Type B pancreatic cell (in vitro differentiated cells): ENCODE measurements at regions not wholly inside any gene's neighbourhood (a gene's known extent, or its start where the extent isn't known, plus 50 kb on each side); places are given as distances from the start of the nearest gene placed in this dataset.

Source experiments
- DNase-seq: peaks from one replicate; pipeline ENCODE4 v3.0.0; 2021; ENCODE audit warnings: mixed read lengths; ENCODE audit not compliant: unreplicated experiment; ENCODE audit errors: extremely low spot score
- H3K27ac Mint-ChIP-seq: 2 replicates; pipeline ENCODE4 v1.8.0; 2021; ENCODE audit warnings: mild to moderate bottlenecking, mixed read lengths
- H3K27me3 Mint-ChIP-seq: 2 replicates; pipeline ENCODE4 v1.8.0; 2021; ENCODE audit warnings: mixed read lengths
- H3K36me3 Mint-ChIP-seq: 2 replicates; pipeline ENCODE4 v1.8.0; 2021; ENCODE audit warnings: mixed read lengths
- H3K4me1 Mint-ChIP-seq: one replicate; pipeline ENCODE4 v1.8.0; 2021; ENCODE audit warnings: mixed read lengths; ENCODE audit not compliant: unreplicated experiment
- H3K4me3 Mint-ChIP-seq: 2 replicates; pipeline ENCODE4 v1.8.0; 2021; ENCODE audit warnings: mild to moderate bottlenecking, mixed read lengths
- H3K9me3 Mint-ChIP-seq: 2 replicates; pipeline ENCODE4 v1.8.0; 2021; ENCODE audit warnings: mixed read lengths
- TF ChIP-seq, protein P1 (sequence below): fragments of 200-600 bp; sonication (generic); conservative IDR thresholded peaks from 2 replicates; pipeline ENCODE4 v1.5.0; 2021; ENCODE audit warnings: antibody characterized with exemption, mild to moderate bottlenecking

DNA sequence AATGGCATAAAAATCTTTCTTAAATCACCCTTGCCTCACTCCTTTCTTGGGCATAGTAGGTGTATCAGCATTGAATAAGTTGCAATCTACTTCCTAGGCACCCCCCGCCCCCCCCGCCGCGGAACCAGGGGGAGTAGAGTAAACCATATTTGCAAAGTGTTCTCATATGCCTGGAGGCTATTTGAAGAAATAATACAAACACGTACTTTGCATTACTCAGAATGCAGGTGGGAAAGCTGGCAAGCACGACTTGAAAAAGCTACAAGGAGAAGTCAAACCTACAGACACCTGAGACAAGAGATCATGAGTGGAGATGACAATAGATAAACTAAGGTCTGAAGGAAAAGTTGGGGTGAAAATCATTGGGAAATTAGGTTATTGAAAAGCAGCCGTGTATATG lies 65.6 kb downstream of the POM121L12 start:
- Mint-ChIP-seq H3K36me3 (no peaks in the 10 kb centered on the region), H3K27ac (no peak overlapping the region), H3K4me3 (no peak overlapping the region), H3K27me3 (no peaks in the 10 kb centered on the region), H3K4me1 (no peaks in the 10 kb centered on the region), H3K9me3 (no peaks in the 10 kb centered on the region)
- TF ChIP-seq, protein P1, sequence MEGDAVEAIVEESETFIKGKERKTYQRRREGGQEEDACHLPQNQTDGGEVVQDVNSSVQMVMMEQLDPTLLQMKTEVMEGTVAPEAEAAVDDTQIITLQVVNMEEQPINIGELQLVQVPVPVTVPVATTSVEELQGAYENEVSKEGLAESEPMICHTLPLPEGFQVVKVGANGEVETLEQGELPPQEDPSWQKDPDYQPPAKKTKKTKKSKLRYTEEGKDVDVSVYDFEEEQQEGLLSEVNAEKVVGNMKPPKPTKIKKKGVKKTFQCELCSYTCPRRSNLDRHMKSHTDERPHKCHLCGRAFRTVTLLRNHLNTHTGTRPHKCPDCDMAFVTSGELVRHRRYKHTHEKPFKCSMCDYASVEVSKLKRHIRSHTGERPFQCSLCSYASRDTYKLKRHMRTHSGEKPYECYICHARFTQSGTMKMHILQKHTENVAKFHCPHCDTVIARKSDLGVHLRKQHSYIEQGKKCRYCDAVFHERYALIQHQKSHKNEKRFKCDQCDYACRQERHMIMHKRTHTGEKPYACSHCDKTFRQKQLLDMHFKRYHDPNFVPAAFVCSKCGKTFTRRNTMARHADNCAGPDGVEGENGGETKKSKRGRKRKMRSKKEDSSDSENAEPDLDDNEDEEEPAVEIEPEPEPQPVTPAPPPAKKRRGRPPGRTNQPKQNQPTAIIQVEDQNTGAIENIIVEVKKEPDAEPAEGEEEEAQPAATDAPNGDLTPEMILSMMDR, result no peak
- no peak for DNase-seq

GRCh38 chr7:53110425-53110824 lies 75.0 kb downstream of the POM121L12 start:
- Mint-ChIP-seq H3K27ac (no peak overlapping the region), H3K36me3 (no peaks in the 10 kb centered on the region), H3K4me1 (no peaks in the 10 kb centered on the region), H3K27me3 (no peaks in the 10 kb centered on the region), H3K9me3 (no peaks in the 10 kb centered on the region), H3K4me3 (no peak overlapping the region)
- TF ChIP-seq, protein P1, result no peak
- DNase-seq, result no peak

- no peak overlapping the region for H3K4me3 Mint-ChIP-seq
- H3K27ac Mint-ChIP-seq, result no peak overlapping the region
- H3K9me3 Mint-ChIP-seq, result no peaks in the 10 kb centered on the region
- DNase-seq, result no peak
- no peaks in the 10 kb centered on the region for H3K36me3 Mint-ChIP-seq
- no peaks in the 10 kb centered on the region for H3K27me3 Mint-ChIP-seq
- TF ChIP-seq, protein P1, result no peak
- no peaks in the 10 kb centered on the region for H3K4me1 Mint-ChIP-seq
These were observed 75.6 kb downstream of the POM121L12 start for GRCh38 chr7:53111031-53111430.

DNA sequence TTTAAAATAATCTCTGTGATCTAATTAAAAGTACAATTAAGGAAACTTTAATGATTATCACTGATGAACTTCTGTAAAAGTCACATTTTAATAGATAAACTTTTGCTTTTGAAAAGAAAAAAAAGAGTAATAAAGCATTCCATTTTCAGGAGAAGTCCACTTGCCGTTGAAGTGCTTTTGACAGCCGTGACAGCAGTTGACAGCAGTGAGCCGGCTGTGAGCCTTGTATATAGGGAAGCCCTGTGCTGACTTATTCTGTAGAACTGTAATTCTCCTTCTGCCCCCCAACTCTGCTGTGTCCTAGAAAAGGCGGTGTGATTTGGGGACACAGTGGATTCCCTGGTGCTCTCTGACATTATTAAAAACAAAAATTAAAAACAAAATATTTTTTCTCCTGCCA lies 78.0 kb downstream of the POM121L12 start:
- TF ChIP-seq, protein P1, result no peak
- no peak overlapping the region for H3K4me3 Mint-ChIP-seq
- DNase-seq, result no peak
- no peaks in the 10 kb centered on the region for H3K27me3 Mint-ChIP-seq
- H3K36me3 Mint-ChIP-seq, result no peaks in the 10 kb centered on the region
- H3K9me3 Mint-ChIP-seq, result no peaks in the 10 kb centered on the region
- no peak overlapping the region for H3K27ac Mint-ChIP-seq
- no peaks in the 10 kb centered on the region for H3K4me1 Mint-ChIP-seq

- TF ChIP-seq, protein P1, result no peak
- no peaks in the 10 kb centered on the region for H3K27me3 Mint-ChIP-seq
- peaks cover 3% of the 10 kb centered on the region for H3K36me3 Mint-ChIP-seq
- H3K4me3 Mint-ChIP-seq, result no peak overlapping the region
- no peak overlapping the region for H3K27ac Mint-ChIP-seq
- no peak for DNase-seq
- peaks cover 10% of the 10 kb centered on the region for H3K9me3 Mint-ChIP-seq
- peaks cover 7% of the 10 kb centered on the region for H3K4me1 Mint-ChIP-seq
These were observed 84.1 kb downstream of the POM121L12 start for GRCh38 chr7:53119514-53119941.

GRCh38 chr7:53121374-53121773 lies 85.9 kb downstream of the POM121L12 start:
- no peak overlapping the region for H3K27ac Mint-ChIP-seq
- peaks cover 3% of the 10 kb centered on the region for H3K36me3 Mint-ChIP-seq
- TF ChIP-seq, protein P1, result no peak
- no peaks in the 10 kb centered on the region for H3K27me3 Mint-ChIP-seq
- peaks cover 10% of the 10 kb centered on the region for H3K9me3 Mint-ChIP-seq
- H3K4me3 Mint-ChIP-seq, result no peak overlapping the region
- no peak for DNase-seq
- peaks cover 7% of the 10 kb centered on the region for H3K4me1 Mint-ChIP-seq
